ENCODE measurements at regions not wholly inside any gene's neighbourhood (a gene's known extent, or its start where the extent isn't known, plus 50 kb on each side); places are given as distances from the start of the nearest gene placed in this dataset.
"Not testable (repeated sequence)": the region's sequence is repeated elsewhere in the genome, so short reads cannot be mapped to it uniquely, and the experiment has no call there.

- TF ChIP-seq CTCF (IDR thresholded peaks at IDR 0.05; ENCODE audit: low read depth, low read length); POLR2A (IDR thresholded peaks at IDR 0.05; ENCODE audit: extremely low read depth, insufficient read length); MYC (IDR thresholded peaks at IDR 0.05; ENCODE audit: low read depth, low read length); MAX (IDR thresholded peaks at IDR 0.05; ENCODE audit: low read depth, low read length): not testable (repeated sequence)
Observed at GRCh38 chr5:17034992-17035391, 98.9 kb upstream of the MYO10 start.

Measured in NB4 (cell line).